Large intestine (tissue), 3 donors: ENCODE measurements at regions not wholly inside any gene's neighbourhood (a gene's known extent, or its start where the extent isn't known, plus 50 kb on each side); places are given as distances from the start of the nearest gene placed in this dataset.

Experiments
- DNase-seq, 2 donors: peaks; one replicate each; pipeline versions ENCODE4 v3.0.0 to v3.0.0-alpha.2; 2013
- H3K27ac ChIP-seq: one replicate; pipeline ENCODE4 v1.5.1; 2013; ENCODE audit warnings: low read length
- H3K27me3 ChIP-seq: 2 replicates; pipeline ENCODE4 v1.6.1; 2013; ENCODE audit warnings: low read length; ENCODE audit not compliant: control insufficient read depth, insufficient read depth
- H3K36me3 ChIP-seq: 2 replicates; pipeline ENCODE4 v1.6.1; 2013; ENCODE audit warnings: low read length; ENCODE audit not compliant: control insufficient read depth, insufficient read depth
- H3K4me1 ChIP-seq: one replicate; pipeline ENCODE4 v1.6.1; 2013; ENCODE audit warnings: low read length; ENCODE audit not compliant: control insufficient read depth, insufficient read depth
- H3K4me3 ChIP-seq: one replicate; pipeline ENCODE4 v1.5.1; 2013; ENCODE audit warnings: low read length
- H3K9me3 ChIP-seq: one replicate; pipeline ENCODE4 v1.6.1; 2013; ENCODE audit warnings: mild to moderate bottlenecking, low read depth, low read length, moderate library complexity; ENCODE audit not compliant: control insufficient read depth
- WGBS: methylation state at CpG from one replicate; pipeline ENCODE4 v1.1.5; 2013; ENCODE audit warnings: low lambda C conversion rate; ENCODE audit not compliant: insufficient coverage; 5-methylcytosine and 5-hydroxymethylcytosine counted together

- 100% methylated on average over 1 of the region's 2 CpGs for whole genome bisulfite sequencing
- Histone ChIP-seq H3K27me3 (no peaks in the 10 kb centered on the region), H3K9me3 (peaks cover 2% of the 10 kb centered on the region), H3K4me3 (no peak overlapping the region), H3K4me1 (no peaks in the 10 kb centered on the region), H3K36me3 (no peaks in the 10 kb centered on the region), H3K27ac (no peak overlapping the region)
- no peak for DNase-seq
Measured at GRCh38 chr1:31502253-31502652, 74.1 kb upstream of the TINAGL1 start.

- Histone ChIP-seq H3K27ac (no peak overlapping the region), H3K4me1 (peaks cover 4% of the 10 kb centered on the region), H3K36me3 (no peaks in the 10 kb centered on the region), H3K27me3 (no peaks in the 10 kb centered on the region), H3K9me3 (peaks cover 2% of the 10 kb centered on the region), H3K4me3 (no peak overlapping the region)
- DNase-seq = no peak
- no CpG with 5 or more reads among the region's 11 CpGs for WGBS
Measured at GRCh38 chr1:31502926-31503511, 73.3 kb upstream of the TINAGL1 start.

- DNase-seq = no peak
- peaks cover 10% of the 10 kb centered on the region for H3K4me1 ChIP-seq
- no peaks in the 10 kb centered on the region for H3K36me3 ChIP-seq
- no peak overlapping the region for H3K4me3 ChIP-seq
- no CpG with 5 or more reads among the region's 4 CpGs for WGBS
- H3K27ac ChIP-seq = no peak overlapping the region
- peaks cover 2% of the 10 kb centered on the region for H3K9me3 ChIP-seq
- H3K27me3 ChIP-seq = no peaks in the 10 kb centered on the region
Measured at GRCh38 chr1:31503570-31503969, 72.7 kb upstream of the TINAGL1 start.

GRCh38 chr1:31504001-31504400, 72.3 kb upstream of the TINAGL1 start:
- Histone ChIP-seq H3K27ac (no peak overlapping the region), H3K4me1 (peaks cover 14% of the 10 kb centered on the region), H3K27me3 (no peaks in the 10 kb centered on the region), H3K4me3 (no peak overlapping the region), H3K36me3 (no peaks in the 10 kb centered on the region), H3K9me3 (peaks cover 2% of the 10 kb centered on the region)
- no CpG with 5 or more reads among the region's 8 CpGs for WGBS
- no peak for DNase-seq

- no peak overlapping the region for H3K27ac ChIP-seq
- peaks cover 2% of the 10 kb centered on the region for H3K9me3 ChIP-seq
- H3K4me1 ChIP-seq = peaks cover 29% of the 10 kb centered on the region
- DNase-seq = no peak
- no peak overlapping the region for H3K4me3 ChIP-seq
- WGBS = no CpG with 5 or more reads among the region's 13 CpGs
- no peaks in the 10 kb centered on the region for H3K36me3 ChIP-seq
- no peaks in the 10 kb centered on the region for H3K27me3 ChIP-seq
Measured at GRCh38 chr1:31505911-31506497, 70.3 kb upstream of the TINAGL1 start.

GRCh38 chr1:31507221-31507620, 69.1 kb upstream of the TINAGL1 start:
- no CpG with 5 or more reads among the region's 9 CpGs for WGBS
- H3K4me3 ChIP-seq = no peak overlapping the region
- no peak overlapping the region for H3K27ac ChIP-seq
- peaks cover 42% of the 10 kb centered on the region for H3K4me1 ChIP-seq
- peaks cover 2% of the 10 kb centered on the region for H3K9me3 ChIP-seq
- DNase-seq = no peak
- H3K27me3 ChIP-seq = no peaks in the 10 kb centered on the region
- H3K36me3 ChIP-seq = no peaks in the 10 kb centered on the region

GRCh38 chr1:31507676-31508530, 68.4 kb upstream of the TINAGL1 start:
- peaks cover 2% of the 10 kb centered on the region for H3K9me3 ChIP-seq
- no peak overlapping the region for H3K27ac ChIP-seq
- H3K4me3 ChIP-seq = no peak overlapping the region
- 50% methylated on average over 2 of the region's 20 CpGs for WGBS
- H3K36me3 ChIP-seq = no peaks in the 10 kb centered on the region
- H3K27me3 ChIP-seq = no peaks in the 10 kb centered on the region
- peaks cover 48% of the 10 kb centered on the region for H3K4me1 ChIP-seq
- no peak for DNase-seq

- peak overlapping the region; percentile 64 for H3K27ac ChIP-seq
- H3K36me3 ChIP-seq = no peaks in the 10 kb centered on the region
- H3K4me3 ChIP-seq = no peak overlapping the region
- H3K4me1 ChIP-seq = peaks cover 48% of the 10 kb centered on the region
- no peaks in the 10 kb centered on the region for H3K27me3 ChIP-seq
- peaks cover 11% of the 10 kb centered on the region for H3K9me3 ChIP-seq
- no CpG with 5 or more reads among the region's 7 CpGs for WGBS
- peak; percentile 68 to 86 for DNase-seq
Measured at GRCh38 chr1:31509124-31510072, 66.9 kb upstream of the TINAGL1 start.

- DNase-seq = no peak
- Histone ChIP-seq H3K4me1 (peaks cover 48% of the 10 kb centered on the region), H3K27ac (no peak overlapping the region), H3K27me3 (no peaks in the 10 kb centered on the region), H3K9me3 (peaks cover 10% of the 10 kb centered on the region), H3K36me3 (no peaks in the 10 kb centered on the region), H3K4me3 (no peak overlapping the region)
- no CpG with 5 or more reads among the region's 6 CpGs for WGBS
Measured at GRCh38 chr1:31510304-31510703, 66.0 kb upstream of the TINAGL1 start.
